GM23248 (cell line): ENCODE measurements at regions not wholly inside any gene's neighbourhood (a gene's known extent, or its start where the extent isn't known, plus 50 kb on each side); places are given as distances from the start of the nearest gene placed in this dataset.

Source experiments
- DNase-seq: peaks from one replicate; pipeline ENCODE4 v3.0.0-alpha.2; 2015
- H2AFZ ChIP-seq: fragments of 200-600 bp; sonication (generic); 2 replicates; pipeline ENCODE4 v1.6.1; 2016; ENCODE audit warnings: antibody characterized with exemption
- H3F3A ChIP-seq: fragments of 200-600 bp; sonication (generic); 2 replicates; pipeline ENCODE4 v1.6.1; 2016; ENCODE audit warnings: mild to moderate bottlenecking, antibody characterized with exemption, mixed run types; ENCODE audit not compliant: insufficient read depth
- H3K27ac ChIP-seq: fragments of 200-600 bp; sonication (generic); 2 replicates; pipeline ENCODE4 v1.5.1; 2016; ENCODE audit warnings: mild to moderate bottlenecking
- H3K27me3 ChIP-seq: fragments of 200-600 bp; sonication (generic); replicated peaks from 2 replicates; pipeline ENCODE4 v1.6.1; 2016; ENCODE audit warnings: mild to moderate bottlenecking; ENCODE audit not compliant: insufficient read depth
- H3K36me3 ChIP-seq: fragments of 200-600 bp; sonication (generic); 2 replicates; pipeline ENCODE4 v1.6.1; 2016; ENCODE audit warnings: low read depth, mild to moderate bottlenecking
- H3K4me1 ChIP-seq: fragments of 200-600 bp; sonication (generic); 2 replicates; pipeline ENCODE4 v1.6.1; 2016; ENCODE audit warnings: mild to moderate bottlenecking; ENCODE audit not compliant: insufficient read depth
- H3K4me2 ChIP-seq: fragments of 200-600 bp; sonication (generic); one replicate; pipeline ENCODE4 v1.6.1; 2016; ENCODE audit warnings: mild to moderate bottlenecking; ENCODE audit not compliant: unreplicated experiment
- H3K4me3 ChIP-seq: fragments of 200-600 bp; sonication (generic); 2 replicates; pipeline ENCODE4 v1.5.1; 2016; ENCODE audit warnings: mild to moderate bottlenecking
- H3K79me2 ChIP-seq: fragments of 200-600 bp; sonication (generic); 2 replicates; pipeline ENCODE4 v1.6.1; 2016; ENCODE audit warnings: mild to moderate bottlenecking; ENCODE audit not compliant: insufficient read depth
- H3K9ac ChIP-seq: fragments of 200-600 bp; sonication (generic); 2 replicates; pipeline ENCODE4 v1.6.1; 2016; ENCODE audit warnings: mild to moderate bottlenecking
- H3K9me2 ChIP-seq: fragments of 200-600 bp; sonication (generic); 2 replicates; pipeline ENCODE4 v1.6.1; 2016; ENCODE audit warnings: mixed run types, mild to moderate bottlenecking, moderate library complexity; ENCODE audit not compliant: insufficient read depth
- H3K9me3 ChIP-seq: fragments of 200-600 bp; sonication (generic); one replicate; pipeline ENCODE4 v1.6.1; 2017; ENCODE audit warnings: low read depth
- H4K20me1 ChIP-seq: fragments of 200-600 bp; sonication (generic); 2 replicates; pipeline ENCODE4 v1.6.0; 2016; ENCODE audit not compliant: insufficient read depth
- EZH2 ChIP-seq: fragments of 200-600 bp; sonication (generic); IDR thresholded peaks from 2 replicates; pipeline ENCODE4 v1.6.1; 2018; ENCODE audit warnings: antibody characterized with exemption, mild to moderate bottlenecking; ENCODE audit not compliant: insufficient read depth, poor library complexity, severe bottlenecking
- EZH2phosphoT487 ChIP-seq: fragments of 200-600 bp; sonication (generic); IDR thresholded peaks from 2 replicates; pipeline ENCODE4 v1.6.1; 2018; ENCODE audit warnings: antibody characterized with exemption, moderate library complexity, mild to moderate bottlenecking, low read depth; ENCODE audit not compliant: insufficient read depth
- WGBS, 2 experiments: methylation state at CpG; one replicate each; pipeline ENCODE4 v1.1.6; 2015 to 2017; ENCODE audit warnings: low lambda C conversion rate in 2 of 2, low coverage in 1 of 2; ENCODE audit errors: missing lambda C conversion rate in 2 of 2; 5-methylcytosine and 5-hydroxymethylcytosine counted together
- in situ Hi-C: fragments of 300-500 bp; cut with MboI; formaldehyde crosslinking; loops from 2 replicates; pipeline ENCODE4 v1.15.0; 2020

DNA sequence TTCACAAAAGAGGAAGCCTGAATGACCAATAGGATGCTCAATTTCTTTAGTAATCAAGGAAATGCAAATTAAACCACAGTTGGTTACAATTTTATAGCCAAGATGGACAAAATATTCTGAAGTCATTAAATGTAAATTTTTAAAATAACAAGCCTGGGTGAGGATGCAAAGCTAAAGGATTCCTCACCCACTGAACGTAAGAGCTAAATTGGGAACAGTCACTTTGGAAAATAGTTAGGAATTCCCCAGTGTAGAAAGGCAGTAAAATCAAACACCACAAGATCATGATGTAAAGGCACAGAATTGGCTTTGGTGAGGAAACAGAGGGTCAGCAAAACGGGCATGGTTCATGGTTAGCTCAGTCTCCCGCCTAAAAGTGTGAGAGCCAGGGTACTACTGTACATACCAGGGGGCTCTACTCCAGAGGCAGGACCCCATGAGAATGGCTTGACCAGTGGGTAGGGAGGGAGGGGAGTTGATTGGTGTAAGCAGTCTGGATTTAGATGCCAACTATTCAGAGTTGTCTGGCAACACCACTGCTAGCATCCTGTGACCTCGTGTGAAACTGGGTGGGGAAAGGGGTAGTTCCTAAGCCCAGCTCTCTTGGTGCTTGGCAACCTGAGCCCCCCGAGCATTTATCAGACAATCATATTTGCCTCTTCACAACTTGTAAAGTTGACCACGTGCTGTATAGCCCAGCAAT is 213.4 kb upstream of the EGLN3 start:
- TF ChIP-seq EZH2phosphoT487 (no peak), EZH2 (no peak)
- no peak overlapping the region for H3K4me2 ChIP-seq
- DNase-seq, result no peak
- WGBS, 2 experiments, result 18 to 20% methylated on average over 6 of the region's 6 CpGs
- H3K36me3 ChIP-seq, result no peaks in the 10 kb centered on the region
- in situ Hi-C loops, result no loop called here
- no peaks in the 10 kb centered on the region for H3K9me2 ChIP-seq
- no peak overlapping the region for H3K9ac ChIP-seq
- no peaks in the 10 kb centered on the region for H3K79me2 ChIP-seq
- H3K4me1 ChIP-seq, result no peaks in the 10 kb centered on the region
- H3K4me3 ChIP-seq, result no peak overlapping the region
- peaks cover 6% of the 10 kb centered on the region; the same call in 1 of the 2 replicates for H3K27me3 ChIP-seq
- no peaks in the 10 kb centered on the region for H3K9me3 ChIP-seq
- H3F3A ChIP-seq, result no peaks in the 10 kb centered on the region
- no peak overlapping the region for H2AFZ ChIP-seq
- H4K20me1 ChIP-seq, result no peaks in the 10 kb centered on the region
- no peak overlapping the region for H3K27ac ChIP-seq

DNA sequence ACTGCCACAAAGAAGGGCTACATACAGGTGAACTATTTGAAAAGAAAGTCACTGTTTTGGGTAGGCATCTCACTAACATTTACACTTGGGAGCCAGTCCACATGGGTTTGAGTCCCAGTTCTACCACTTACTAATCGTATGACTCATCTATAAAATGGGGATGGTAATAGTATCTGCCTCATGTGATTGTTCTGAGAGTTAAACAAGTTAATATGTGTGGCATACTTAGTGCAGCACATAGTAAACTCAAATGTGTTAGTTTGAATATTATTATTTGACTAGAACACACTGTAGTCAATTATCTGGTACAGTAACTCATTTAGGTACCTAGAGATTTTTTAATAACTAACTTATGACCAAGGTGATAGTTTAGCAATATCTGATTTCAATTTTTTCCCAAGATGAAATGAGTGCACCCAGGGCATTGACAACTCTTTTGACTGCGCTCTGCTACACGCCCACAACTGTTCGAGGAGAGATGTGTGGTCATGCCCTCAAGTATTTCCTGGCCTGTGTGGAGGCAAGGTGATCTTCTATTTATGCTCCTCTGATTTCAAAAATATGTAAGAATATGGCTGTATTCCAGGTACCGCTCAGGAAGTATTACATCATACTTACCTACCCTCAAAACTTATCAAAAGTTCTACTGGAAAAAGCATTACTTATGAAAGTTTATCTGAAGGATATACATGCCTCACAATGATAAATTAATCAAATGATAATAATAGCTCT is 210.6 kb upstream of the EGLN3 start:
- H3K4me1 ChIP-seq, result no peaks in the 10 kb centered on the region
- in situ Hi-C loops, result no loop called here
- H3K4me2 ChIP-seq, result no peak overlapping the region
- no peaks in the 10 kb centered on the region for H3F3A ChIP-seq
- H3K36me3 ChIP-seq, result no peaks in the 10 kb centered on the region
- H3K4me3 ChIP-seq, result no peak overlapping the region
- no peaks in the 10 kb centered on the region for H3K79me2 ChIP-seq
- H4K20me1 ChIP-seq, result no peaks in the 10 kb centered on the region
- TF ChIP-seq EZH2phosphoT487 (no peak), EZH2 (no peak)
- no peak overlapping the region for H2AFZ ChIP-seq
- no peaks in the 10 kb centered on the region for H3K9me3 ChIP-seq
- WGBS, 2 experiments, result 52 to 54% methylated on average over 5 of the region's 5 CpGs
- H3K9ac ChIP-seq, result no peak overlapping the region
- peaks cover 12% of the 10 kb centered on the region for H3K27me3 ChIP-seq
- no peak overlapping the region for H3K27ac ChIP-seq
- DNase-seq, result peak; percentile 6
- H3K9me2 ChIP-seq, result no peaks in the 10 kb centered on the region

DNA sequence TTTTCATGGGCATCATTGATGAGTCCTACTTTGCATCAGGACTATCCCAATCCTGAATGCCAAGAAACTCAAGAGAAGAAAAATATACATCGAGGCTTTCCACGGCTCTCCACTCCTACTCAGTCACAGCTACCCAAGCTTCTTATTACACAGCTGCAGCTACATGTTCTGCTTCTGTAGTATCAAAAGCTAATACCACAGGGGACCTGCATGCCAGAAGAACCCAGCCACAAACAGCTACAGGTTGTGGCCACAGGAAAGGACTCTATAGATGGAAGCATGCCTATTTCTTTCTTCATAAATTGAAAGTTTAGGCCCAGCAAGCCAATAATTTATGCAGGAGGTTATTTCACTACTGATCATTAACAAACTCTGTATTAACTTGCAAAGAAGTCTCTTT is 209.7 kb upstream of the EGLN3 start:
- H3K27me3 ChIP-seq, result peaks cover 12% of the 10 kb centered on the region; the same call in 1 of the 2 replicates
- no peak overlapping the region for H3K4me2 ChIP-seq
- no peak overlapping the region for H2AFZ ChIP-seq
- H3K4me1 ChIP-seq, result no peaks in the 10 kb centered on the region
- TF ChIP-seq EZH2phosphoT487 (no peak), EZH2 (no peak)
- H3K27ac ChIP-seq, result no peak overlapping the region
- H3K79me2 ChIP-seq, result no peaks in the 10 kb centered on the region
- H3K9me2 ChIP-seq, result no peaks in the 10 kb centered on the region
- no peak overlapping the region for H3K4me3 ChIP-seq
- H3F3A ChIP-seq, result no peaks in the 10 kb centered on the region
- no peaks in the 10 kb centered on the region for H3K9me3 ChIP-seq
- no peak overlapping the region for H3K9ac ChIP-seq
- no peaks in the 10 kb centered on the region for H3K36me3 ChIP-seq
- in situ Hi-C loops, result no loop called here
- 33 to 34% methylated on average over 2 of the region's 2 CpGs for WGBS, 2 experiments
- no peaks in the 10 kb centered on the region for H4K20me1 ChIP-seq
- no peak for DNase-seq

DNA sequence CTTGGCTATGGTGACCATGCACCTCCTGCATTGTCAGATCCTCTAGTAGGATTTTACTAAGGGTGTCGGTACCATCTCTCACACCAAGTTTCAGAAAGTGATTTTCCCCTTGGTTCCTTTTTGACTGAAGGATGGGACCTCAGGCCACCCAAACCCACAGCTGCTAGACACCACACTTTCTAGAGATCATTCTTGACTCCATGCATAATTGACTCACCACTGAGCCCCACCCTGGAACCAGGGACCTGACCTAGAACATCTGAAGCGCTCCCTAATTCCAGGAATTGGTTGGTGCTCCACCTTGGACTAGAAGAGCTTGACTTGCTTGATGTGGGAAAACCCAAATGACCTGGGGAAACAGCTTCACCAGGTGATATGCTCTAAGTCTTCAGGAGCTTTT is 206.8 kb upstream of the EGLN3 start:
- no peaks in the 10 kb centered on the region for H3K4me1 ChIP-seq
- H3K9me2 ChIP-seq, result no peaks in the 10 kb centered on the region
- H3K79me2 ChIP-seq, result no peaks in the 10 kb centered on the region
- TF ChIP-seq EZH2, result no peak
- no peak for TF ChIP-seq EZH2phosphoT487
- H3K27ac ChIP-seq, result no peak overlapping the region
- no peak overlapping the region for H2AFZ ChIP-seq
- peaks cover 12% of the 10 kb centered on the region; the same call in 1 of the 2 replicates for H3K27me3 ChIP-seq
- no peak overlapping the region for H3K9ac ChIP-seq
- no peaks in the 10 kb centered on the region for H3F3A ChIP-seq
- 29 to 33% methylated on average over 2 of the region's 2 CpGs for WGBS, 2 experiments
- in situ Hi-C loops, result no loop called here
- H4K20me1 ChIP-seq, result no peaks in the 10 kb centered on the region
- no peak overlapping the region for H3K4me2 ChIP-seq
- no peaks in the 10 kb centered on the region for H3K36me3 ChIP-seq
- no peak for DNase-seq
- no peaks in the 10 kb centered on the region for H3K9me3 ChIP-seq
- no peak overlapping the region for H3K4me3 ChIP-seq
